ENCODE measurements at regions not wholly inside any gene's neighbourhood (a gene's known extent, or its start where the extent isn't known, plus 50 kb on each side); places are given as distances from the start of the nearest gene placed in this dataset.
"Not testable (repeated sequence)": the region's sequence is repeated elsewhere in the genome, so short reads cannot be mapped to it uniquely, and the experiment has no call there.

- DNase-seq (ENCODE audit: low spot score in 2 of 2): no peak
- Histone ChIP-seq H3K4me1 (no peaks in the 10 kb centered on the region), H3K4me3 (no peak overlapping the region), H3K27ac (no peak overlapping the region), H3K36me3 (no peaks in the 10 kb centered on the region), H3K27me3 (no peaks in the 10 kb centered on the region), H3K9me3 (no peaks in the 10 kb centered on the region)
- TF ChIP-seq EP300 (IDR thresholded peaks at IDR 0.05): no peak
These were observed 225.8 kb upstream of the ZNF804A start for GRCh38 chr2:184372484-184372883.

DNA sequence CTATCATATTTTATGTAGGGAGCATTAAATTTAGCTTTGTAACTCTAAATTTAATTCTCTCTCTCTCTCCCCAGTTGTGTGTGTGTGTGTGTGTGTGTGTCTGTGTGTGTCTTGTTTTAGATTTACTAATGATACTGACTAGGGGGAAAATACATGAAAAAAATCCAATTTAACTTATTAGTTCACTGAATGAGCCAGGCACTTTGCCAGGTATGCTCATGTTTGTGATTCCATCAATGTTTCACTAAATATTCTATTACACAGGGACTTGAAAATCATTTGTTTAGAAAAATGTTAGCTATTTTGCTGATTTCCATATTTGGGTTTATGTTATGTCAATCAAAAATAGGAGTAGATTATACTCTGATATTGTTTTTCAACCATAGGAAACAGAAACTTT is 203.7 kb upstream of the ZNF804A start:
- Histone ChIP-seq H3K27me3 (no peaks in the 10 kb centered on the region), H3K4me1 (no peaks in the 10 kb centered on the region), H3K9me3 (no peaks in the 10 kb centered on the region), H3K36me3 (no peaks in the 10 kb centered on the region), H3K27ac (no peak overlapping the region), H3K4me3 (no peak overlapping the region)
- DNase-seq (ENCODE audit: low spot score in 2 of 2): no peak
- TF ChIP-seq POLR2AphosphoS5 (IDR thresholded peaks at IDR 0.05) (no peak), EP300 (IDR thresholded peaks at IDR 0.05) (no peak), POLR2A (IDR thresholded peaks at IDR 0.05) (no peak)
- TF ChIP-seq, protein P1, sequence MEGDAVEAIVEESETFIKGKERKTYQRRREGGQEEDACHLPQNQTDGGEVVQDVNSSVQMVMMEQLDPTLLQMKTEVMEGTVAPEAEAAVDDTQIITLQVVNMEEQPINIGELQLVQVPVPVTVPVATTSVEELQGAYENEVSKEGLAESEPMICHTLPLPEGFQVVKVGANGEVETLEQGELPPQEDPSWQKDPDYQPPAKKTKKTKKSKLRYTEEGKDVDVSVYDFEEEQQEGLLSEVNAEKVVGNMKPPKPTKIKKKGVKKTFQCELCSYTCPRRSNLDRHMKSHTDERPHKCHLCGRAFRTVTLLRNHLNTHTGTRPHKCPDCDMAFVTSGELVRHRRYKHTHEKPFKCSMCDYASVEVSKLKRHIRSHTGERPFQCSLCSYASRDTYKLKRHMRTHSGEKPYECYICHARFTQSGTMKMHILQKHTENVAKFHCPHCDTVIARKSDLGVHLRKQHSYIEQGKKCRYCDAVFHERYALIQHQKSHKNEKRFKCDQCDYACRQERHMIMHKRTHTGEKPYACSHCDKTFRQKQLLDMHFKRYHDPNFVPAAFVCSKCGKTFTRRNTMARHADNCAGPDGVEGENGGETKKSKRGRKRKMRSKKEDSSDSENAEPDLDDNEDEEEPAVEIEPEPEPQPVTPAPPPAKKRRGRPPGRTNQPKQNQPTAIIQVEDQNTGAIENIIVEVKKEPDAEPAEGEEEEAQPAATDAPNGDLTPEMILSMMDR (IDR thresholded peaks at IDR 0.05): no peak

GRCh38 chr2:184402381-184402780 is 195.9 kb upstream of the ZNF804A start:
- Histone ChIP-seq H3K4me3 (no peak overlapping the region), H3K9me3 (peaks cover 5% of the 10 kb centered on the region), H3K27me3 (no peaks in the 10 kb centered on the region), H3K36me3 (no peaks in the 10 kb centered on the region), H3K4me1 (no peaks in the 10 kb centered on the region), H3K27ac (no peak overlapping the region)
- DNase-seq (ENCODE audit: low spot score in 2 of 2): no peak
- TF ChIP-seq EP300 (IDR thresholded peaks at IDR 0.05) (no peak), POLR2A (IDR thresholded peaks at IDR 0.05) (no peak), POLR2AphosphoS5 (IDR thresholded peaks at IDR 0.05) (no peak)
- TF ChIP-seq, protein P1 (IDR thresholded peaks at IDR 0.05): no peak

DNA sequence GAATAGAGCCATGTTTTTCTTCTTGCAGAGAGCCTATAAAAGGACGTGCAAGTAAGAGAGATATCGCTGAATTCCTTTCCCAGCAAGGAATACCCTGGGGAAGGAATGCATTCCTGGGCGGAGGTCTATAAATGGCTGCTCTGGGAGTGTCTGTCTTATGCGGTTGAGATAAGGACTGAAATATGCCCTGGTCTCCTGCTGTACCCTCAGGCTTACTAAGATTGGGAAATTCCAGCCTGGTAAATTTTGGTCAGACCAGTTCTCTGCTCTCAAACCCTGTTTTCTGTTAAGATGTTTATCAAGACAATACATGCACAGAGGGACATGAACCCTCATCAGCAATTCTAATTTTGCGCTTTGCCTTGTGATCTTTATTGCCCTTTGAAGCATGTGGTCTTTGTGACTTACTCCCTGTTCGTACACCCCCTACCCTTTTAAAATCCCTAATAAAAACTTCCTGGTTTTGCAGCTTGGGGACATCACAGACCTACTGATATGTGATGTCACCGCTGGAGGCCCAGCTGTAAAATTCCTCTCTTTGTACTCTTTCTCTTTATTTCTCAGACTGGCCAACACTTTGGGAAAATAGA is 191.2 kb upstream of the ZNF804A start:
- not testable (repeated sequence) for DNase-seq (ENCODE audit: low spot score in 2 of 2); H3K4me3 ChIP-seq; H3K4me1 ChIP-seq; H3K27me3 ChIP-seq; H3K36me3 ChIP-seq; H3K9me3 ChIP-seq; H3K27ac ChIP-seq
- 55% methylated on average over 7 of the region's 7 CpGs for WGBS

DNA sequence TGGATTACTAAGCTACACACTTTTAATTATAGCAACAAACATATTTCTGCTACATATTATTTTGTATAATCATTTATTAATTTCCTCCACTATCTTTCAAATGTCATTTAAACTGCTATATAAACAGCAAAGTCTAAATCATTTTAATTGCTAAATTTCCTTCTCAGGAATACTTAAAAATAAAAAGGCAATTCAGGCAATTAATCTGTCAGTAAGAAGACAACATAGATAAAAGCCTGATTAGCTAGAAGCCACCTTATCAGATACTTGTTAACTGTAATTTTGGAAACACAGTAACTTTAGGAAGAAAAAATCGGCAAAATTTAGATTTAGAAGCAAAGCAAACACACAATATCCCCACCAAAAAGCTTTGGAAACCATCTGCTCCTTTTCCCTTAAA is 188.2 kb upstream of the ZNF804A start:
- no peaks in the 10 kb centered on the region for H3K4me1 ChIP-seq
- WGBS: 73% methylated on average over 1 of the region's 1 CpG
- no peak overlapping the region for H3K27ac ChIP-seq
- peaks cover 5% of the 10 kb centered on the region for H3K9me3 ChIP-seq
- H3K4me3 ChIP-seq: no peak overlapping the region
- DNase-seq (ENCODE audit: low spot score in 2 of 2): no peak
- no peaks in the 10 kb centered on the region for H3K36me3 ChIP-seq
- TF ChIP-seq POLR2AphosphoS5 (IDR thresholded peaks at IDR 0.05) (no peak), EP300 (IDR thresholded peaks at IDR 0.05) (no peak), POLR2A (IDR thresholded peaks at IDR 0.05) (no peak)
- TF ChIP-seq, protein P1 (IDR thresholded peaks at IDR 0.05): no peak
- H3K27me3 ChIP-seq: no peaks in the 10 kb centered on the region

DNA sequence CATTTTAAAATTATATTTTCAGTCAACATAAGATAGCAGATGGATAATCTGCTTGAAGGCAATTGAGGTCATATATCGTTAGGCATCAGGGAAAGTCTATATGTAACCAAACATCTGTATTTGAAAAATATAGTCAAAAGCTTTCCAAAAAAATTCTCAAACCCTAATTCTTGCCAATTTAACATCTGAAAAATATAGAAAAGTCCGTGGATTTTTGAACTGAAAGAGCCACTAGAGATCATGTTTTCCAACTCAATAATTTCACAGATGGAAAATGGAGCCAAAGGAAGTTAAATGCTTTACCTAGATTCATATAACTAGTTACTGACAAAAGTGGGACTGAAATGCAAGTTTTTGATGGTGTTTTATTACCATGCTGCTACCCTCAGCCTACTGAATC is 185.1 kb upstream of the ZNF804A start:
- TF ChIP-seq POLR2AphosphoS5 (IDR thresholded peaks at IDR 0.05) (no peak), EP300 (IDR thresholded peaks at IDR 0.05) (no peak), POLR2A (IDR thresholded peaks at IDR 0.05) (no peak)
- TF ChIP-seq, protein P1 (IDR thresholded peaks at IDR 0.05): no peak
- no peaks in the 10 kb centered on the region for H3K27me3 ChIP-seq
- DNase-seq (ENCODE audit: low spot score in 2 of 2): no peak
- no peaks in the 10 kb centered on the region for H3K4me1 ChIP-seq
- no peak overlapping the region for H3K27ac ChIP-seq
- no peaks in the 10 kb centered on the region for H3K9me3 ChIP-seq
- no peak overlapping the region for H3K4me3 ChIP-seq
- 81% methylated on average over 2 of the region's 2 CpGs for WGBS
- H3K36me3 ChIP-seq: no peaks in the 10 kb centered on the region

All from suprapubic skin (tissue), 4 donors.